Upper lobe of left lung (tissue), 4 donors: ENCODE measurements at regions not wholly inside any gene's neighbourhood (a gene's known extent, or its start where the extent isn't known, plus 50 kb on each side); places are given as distances from the start of the nearest gene placed in this dataset.
A peak's percentile ranks its signal among the peaks of the same experiment; 100 is the strongest.

Source experiments
- CTCF ChIP-seq, 6 experiments: fragments of 450-650 bp in 4 of 6; fragments of 200-600 bp in 2 of 6; sonication (generic) in 2 of 6; IDR thresholded peaks; one replicate each; pipeline ENCODE4 v1.5.1; 2016 to 2019; ENCODE audit warnings: antibody characterized with exemption in 6 of 6
- POLR2A ChIP-seq, 4 donors: fragments of 450-650 bp; IDR thresholded peaks; one replicate each; pipeline ENCODE4 v1.5.1; 2016 to 2017; ENCODE audit warnings: antibody characterized with exemption in 4 of 4, mild to moderate bottlenecking in 2 of 4

DNA sequence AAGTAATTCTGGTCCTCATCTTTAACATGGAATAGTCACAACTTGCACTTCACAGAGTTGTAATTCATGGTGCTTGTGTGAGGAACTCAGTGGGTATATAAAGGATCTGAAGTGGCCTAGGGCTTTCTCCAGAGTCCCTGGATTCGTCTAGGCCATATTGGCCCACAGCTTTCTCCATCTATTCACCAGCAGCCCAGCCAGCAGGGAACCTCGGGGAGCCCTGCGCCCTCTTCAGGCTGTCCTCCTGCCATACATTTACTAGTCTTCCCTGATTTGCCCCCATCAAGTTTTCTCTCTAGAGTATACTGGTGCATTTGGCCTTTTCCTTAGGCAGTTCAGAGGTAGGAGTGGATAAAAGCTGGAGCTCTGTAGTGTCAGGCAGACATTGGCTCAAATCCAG lies 278.3 kb downstream of the MYCN start:
- TF ChIP-seq CTCF (IDR thresholded peaks at IDR 0.05): peak in 2 of 6 experiments; percentile 14 to 15
- no peak for TF ChIP-seq POLR2A (IDR thresholded peaks at IDR 0.05)
